HG03460 (cell line): ENCODE measurements at regions not wholly inside any gene's neighbourhood (a gene's known extent, or its start where the extent isn't known, plus 50 kb on each side); places are given as distances from the start of the nearest gene placed in this dataset.

Source experiments
- ATAC-seq: cut with Tn5 transposase; IDR thresholded peaks from one replicate; pipeline ENCODE4 v1.9.1; 2021; ENCODE audit not compliant: unreplicated experiment

DNA sequence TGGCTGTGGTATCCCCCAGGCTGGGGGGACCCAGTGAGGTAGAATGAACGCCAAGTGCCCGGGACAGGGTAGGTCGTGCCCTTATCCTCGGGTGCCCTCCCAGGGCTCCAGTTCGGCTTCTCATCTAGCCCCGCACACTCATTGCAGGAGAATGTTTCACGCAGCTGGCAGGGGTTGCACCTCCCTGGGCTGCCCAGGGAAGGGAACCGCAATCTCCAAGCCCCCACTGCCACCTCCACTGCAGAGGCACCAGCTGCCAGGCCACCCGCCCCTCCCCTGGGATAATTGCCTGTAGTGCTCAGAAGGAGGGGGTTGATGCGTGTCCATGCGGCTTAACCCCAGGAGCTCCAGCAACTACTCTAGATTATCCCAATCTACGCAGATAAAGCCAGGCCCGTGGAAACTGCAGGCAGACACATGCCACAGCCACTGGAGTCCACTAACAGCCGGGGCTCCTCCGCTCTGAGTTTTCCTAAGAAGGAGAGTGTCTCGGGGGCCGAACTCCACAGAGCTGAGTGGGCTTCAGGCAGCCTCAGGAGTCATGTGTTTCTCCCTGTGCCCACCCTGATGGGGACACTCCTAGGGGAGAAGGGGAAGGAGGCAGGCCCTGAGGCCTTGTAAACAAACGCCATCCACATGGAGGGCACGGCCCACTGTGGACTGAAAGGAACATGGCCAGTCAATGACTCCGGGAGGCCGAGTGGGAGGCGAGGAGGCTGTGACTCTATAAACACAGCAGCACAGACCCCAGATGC lies 137.2 kb upstream of the IQSEC1 start:
- ATAC-seq, result no peak

- ATAC-seq, result no peak
Measured at GRCh38 chr3:13209634-13209997, 136.4 kb upstream of the IQSEC1 start.

DNA sequence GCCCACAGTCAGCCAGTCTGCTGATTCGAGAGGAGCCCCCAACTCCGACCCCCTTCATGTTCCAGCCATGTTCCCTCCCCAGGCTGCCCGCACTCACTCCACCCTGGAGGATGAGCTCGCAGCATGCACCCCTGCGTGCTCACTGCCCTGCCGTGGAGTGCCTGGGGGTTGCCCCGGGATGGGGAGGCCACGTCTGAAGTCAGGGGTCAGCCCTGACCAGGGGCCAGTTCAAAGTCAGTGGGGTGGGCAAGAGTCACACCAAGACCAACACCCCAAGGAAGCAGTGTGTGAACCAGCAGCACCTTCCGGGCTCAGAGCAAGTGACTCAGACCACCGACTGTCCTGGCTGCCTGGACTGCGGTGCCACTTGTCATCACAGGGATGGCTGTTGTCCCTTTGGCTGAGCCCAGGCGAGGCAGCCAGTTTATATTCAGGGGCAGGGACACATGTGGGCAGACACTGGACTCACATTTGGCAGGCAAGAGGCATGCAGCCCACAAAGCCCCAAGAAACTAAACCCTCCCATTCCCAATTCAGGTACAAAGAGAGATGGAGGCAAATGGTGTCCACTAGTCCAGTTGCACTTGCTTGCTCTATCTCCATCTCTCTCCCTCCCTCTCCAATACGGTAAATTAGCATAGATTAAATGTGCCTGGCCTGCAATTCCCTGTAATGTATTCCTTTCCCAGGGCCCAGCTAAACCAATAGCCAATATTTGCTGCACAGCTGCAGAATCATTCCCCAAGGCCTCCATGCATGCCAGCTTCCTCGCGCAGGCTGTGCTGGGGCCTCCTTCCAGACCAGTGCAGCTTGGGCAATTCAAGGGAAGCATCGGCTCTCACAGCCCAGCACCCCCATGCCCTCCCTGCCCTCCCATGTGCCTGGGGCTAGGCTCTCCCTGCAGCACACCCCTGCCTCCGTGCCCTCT lies 135.7 kb upstream of the IQSEC1 start:
- ATAC-seq, result no peak

GRCh38 chr3:13207975-13208705 lies 134.9 kb upstream of the IQSEC1 start:
- no peak for ATAC-seq

DNA sequence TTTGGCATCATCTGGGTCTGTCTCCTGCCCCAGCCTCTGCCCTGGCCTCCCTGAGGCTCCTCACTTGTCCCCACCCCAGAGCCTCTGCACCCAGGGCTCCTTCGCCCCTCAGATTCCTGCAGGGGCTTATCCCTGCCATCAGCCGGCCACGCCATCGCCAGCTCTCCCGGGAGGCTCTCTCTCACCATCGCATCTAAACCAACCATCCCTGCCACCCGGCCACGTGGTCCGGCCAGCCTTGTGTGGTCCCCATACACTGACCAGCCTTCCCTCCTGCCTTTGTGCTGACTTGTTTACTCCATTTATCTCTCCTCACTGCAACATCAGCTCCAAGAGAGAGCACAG lies 134.3 kb upstream of the IQSEC1 start:
- ATAC-seq, result no peak

DNA sequence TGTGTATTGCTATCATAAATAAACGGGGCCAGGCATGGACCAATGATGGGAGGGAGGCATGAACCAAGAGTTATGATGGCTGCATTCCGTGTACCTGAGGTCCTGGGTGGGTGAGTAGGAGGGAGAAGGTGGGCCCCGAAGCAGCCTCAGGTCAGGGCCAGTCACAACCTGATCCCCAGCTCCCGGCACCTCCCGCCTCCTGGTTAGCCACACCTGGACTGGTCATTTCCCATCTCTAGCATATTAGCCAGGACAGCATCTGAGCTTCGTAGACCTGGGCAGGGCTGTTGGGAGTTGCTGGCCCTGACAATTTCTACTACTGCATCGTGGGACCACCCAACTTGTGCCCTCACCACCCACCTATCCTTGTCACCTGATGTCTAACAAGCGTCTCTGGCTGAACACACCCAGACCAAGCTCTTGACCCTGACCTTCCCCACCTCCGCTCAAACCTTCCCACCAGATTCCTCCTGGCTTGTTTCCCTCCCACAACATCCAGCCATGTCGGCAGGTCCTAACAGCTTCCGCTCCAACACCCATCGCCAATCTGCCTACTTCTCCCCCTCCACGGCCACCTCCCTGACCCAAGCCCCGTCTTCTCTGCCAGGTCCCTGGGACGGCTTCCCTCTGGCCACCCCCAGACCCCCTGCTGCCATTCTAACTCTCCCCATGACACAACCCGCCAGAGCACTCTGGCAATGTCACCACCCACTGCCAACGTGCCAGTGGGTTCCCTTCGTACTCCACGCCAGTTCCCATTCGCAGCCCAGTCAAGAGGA lies 133.8 kb upstream of the IQSEC1 start:
- no peak for ATAC-seq

GRCh38 chr3:13205567-13206143 lies 132.4 kb upstream of the IQSEC1 start:
- no peak for ATAC-seq

DNA sequence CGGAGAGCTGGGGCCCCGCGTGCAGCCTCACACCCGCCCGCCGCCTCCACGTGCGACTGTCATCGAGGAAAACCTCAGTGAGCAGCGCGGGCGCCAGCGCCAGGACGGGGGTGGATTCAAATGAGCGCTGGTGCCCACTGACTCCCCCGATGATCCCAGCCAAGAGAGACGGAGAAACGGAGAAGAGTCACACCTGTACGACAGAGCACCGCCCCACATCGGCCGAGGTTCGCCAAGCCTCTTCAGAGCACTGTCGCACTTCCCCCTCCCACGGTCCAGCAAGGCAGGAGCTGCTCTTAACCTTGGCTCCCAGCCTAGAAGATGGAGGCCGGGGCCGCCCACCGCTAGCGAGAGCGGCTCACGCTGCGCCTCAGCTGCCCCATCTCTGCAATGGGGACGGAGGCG lies 130.9 kb upstream of the IQSEC1 start:
- no peak for ATAC-seq

- ATAC-seq, result no peak
Measured at GRCh38 chr3:13203398-13204176, 130.4 kb upstream of the IQSEC1 start.

- ATAC-seq, result no peak
Measured at GRCh38 chr3:13202744-13203397, 129.6 kb upstream of the IQSEC1 start.

DNA sequence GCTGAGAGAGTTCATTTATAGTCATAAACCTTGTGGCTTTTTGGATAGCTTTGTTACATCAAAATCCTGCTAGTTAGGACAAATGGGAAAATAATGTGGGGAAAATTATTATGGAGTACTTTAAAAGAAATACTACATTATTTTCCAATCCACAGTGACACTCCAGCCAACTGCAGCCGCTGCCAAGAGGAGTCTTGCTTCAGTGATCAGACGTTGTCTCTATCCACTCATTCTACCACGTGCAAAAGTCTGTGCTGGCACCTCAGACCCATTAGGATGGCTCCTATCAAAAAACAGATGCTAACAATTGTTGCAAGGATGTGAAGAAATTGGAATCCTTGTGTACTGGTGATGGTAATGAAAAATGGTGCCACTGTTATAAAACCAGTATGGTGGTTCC lies 128.6 kb upstream of the IQSEC1 start:
- ATAC-seq, result no peak

DNA sequence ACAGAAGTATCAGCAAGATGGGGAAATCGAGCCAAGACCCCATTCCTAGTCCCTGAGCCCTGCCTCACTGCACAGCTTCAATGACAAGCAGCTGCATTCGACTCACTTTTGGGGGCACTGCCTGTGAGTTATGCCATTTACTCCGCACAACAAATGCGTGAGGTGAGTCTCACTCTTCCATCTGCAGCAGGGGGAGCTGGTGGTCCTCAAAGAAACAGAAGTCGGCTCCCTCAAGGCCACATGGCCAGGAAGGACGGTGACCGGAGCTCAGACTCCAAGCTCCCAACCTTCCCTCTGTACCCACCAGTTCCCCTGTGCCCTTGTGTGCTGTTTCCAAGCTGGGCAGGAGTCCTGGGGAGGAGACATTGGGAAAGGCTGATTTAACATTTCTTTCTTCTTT lies 127.7 kb upstream of the IQSEC1 start:
- no peak for ATAC-seq

- no peak for ATAC-seq
Measured at GRCh38 chr3:13200465-13200864, 127.2 kb upstream of the IQSEC1 start.

- ATAC-seq, result no peak
Measured at GRCh38 chr3:13199899-13200451, 126.7 kb upstream of the IQSEC1 start.

DNA sequence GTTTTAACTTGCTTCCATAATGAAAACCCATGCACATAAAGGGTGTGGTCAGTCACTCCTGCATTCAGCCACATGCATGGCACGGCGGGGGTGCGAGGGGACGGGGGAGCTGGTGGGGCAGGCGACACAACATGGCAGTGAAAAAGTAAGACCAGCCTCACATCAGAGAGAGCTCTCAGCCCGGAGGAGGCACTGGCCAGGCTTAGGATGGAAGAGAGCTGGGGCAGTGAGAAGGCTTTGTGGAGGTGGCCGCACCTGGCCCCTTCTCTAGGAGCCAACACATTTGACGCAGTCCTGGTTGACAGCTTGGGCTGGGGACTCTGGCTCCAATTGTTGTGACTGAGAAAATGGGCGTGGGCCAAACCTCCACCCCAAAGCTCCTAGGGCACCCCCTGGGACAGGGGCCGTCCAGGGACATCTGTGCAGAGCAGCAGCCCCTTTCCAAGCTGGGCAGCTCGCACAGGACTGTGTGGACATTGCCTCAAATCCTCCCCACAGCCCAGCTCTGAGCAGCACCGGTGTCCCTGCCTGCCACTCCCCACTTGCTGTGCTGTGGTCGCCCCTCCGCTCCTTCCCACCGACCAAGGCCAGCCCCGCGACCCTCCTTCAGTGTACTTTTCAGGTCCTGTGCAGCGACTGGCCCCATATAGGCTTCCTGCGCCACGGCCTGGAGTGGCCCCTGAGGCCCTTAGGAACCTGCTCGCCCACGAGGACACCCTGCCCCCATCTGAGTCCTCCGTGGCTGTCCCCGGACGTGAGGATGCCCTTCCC lies 126.0 kb upstream of the IQSEC1 start:
- ATAC-seq, result no peak

- ATAC-seq, result no peak
Measured at GRCh38 chr3:13198264-13198879, 125.1 kb upstream of the IQSEC1 start.

DNA sequence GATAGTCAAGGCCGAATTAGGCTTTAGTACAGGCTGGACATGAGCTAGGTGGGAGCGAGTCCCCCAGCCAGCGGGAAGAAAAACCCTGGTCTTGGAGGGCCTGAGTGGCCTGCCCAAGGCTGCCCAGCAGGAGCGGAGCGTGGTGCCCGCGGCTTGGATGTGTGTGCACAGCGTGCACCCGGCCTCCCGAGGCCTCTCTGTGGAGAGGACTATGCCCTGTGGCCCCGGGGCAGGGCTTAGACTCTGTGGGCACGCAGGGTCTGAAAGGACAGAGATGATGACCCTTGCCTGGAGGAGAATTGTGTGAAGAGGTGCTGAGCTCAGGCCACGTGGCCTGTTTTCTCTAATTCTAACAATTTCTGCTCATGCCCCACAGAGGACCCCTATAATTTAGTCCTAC lies 124.6 kb upstream of the IQSEC1 start:
- no peak for ATAC-seq

- ATAC-seq, result no peak
Measured at GRCh38 chr3:13197281-13197680, 124.1 kb upstream of the IQSEC1 start.
